K562 (cell line): ENCODE measurements at regions not wholly inside any gene's neighbourhood (a gene's known extent, or its start where the extent isn't known, plus 50 kb on each side); places are given as distances from the start of the nearest gene placed in this dataset.

Experiments
- ATAC-seq: fragments of 200-7000 bp; cut with Tn5 transposase; 3 replicates; pipeline ENCODE4 v1.9.1; 2020; ENCODE audit warnings: moderate library complexity
- BruUV-seq: library from RNA; stranded (reverse); fragments of 400-500 nt; replicated peaks from 2 replicates; lab custom pipeline; 2021; lab: Mats Ljungman, UMichigan
- CTCF ChIA-PET: fragments of 300-600 bp; formaldehyde crosslinking; extraction: SDS; loops from one replicate; lab custom pipeline; 2021; ENCODE audit warnings: low intra/inter-chr PET ratio; lab: Yijun Ruan, JAX
- POLR2A ChIA-PET: fragments of 300-600, 350-650 bp; sonication (Branson Sonifier 250); formaldehyde crosslinking; extraction: SDS; loops from one replicate; lab custom pipeline; 2021; ENCODE audit warnings: antibody characterized with exemption, inconsistent platforms; lab: Yijun Ruan, JAX
- DNase-seq, 4 experiments: peaks; one replicate each; pipeline versions ENCODE4 v3.0.0 to v3.0.0-alpha.2; 2011 to 2018; ENCODE audit warnings: low spot score in 3 of 4, mixed read lengths in 3 of 4; ENCODE audit errors: extremely low read depth in 1 of 4
- FAIRE-seq: peaks from 2 replicates; lab custom pipeline; 2011; peaks lifted over from hg19 to GRCh38; lab: Jason Lieb, UNC
- H2AFZ ChIP-seq: 2 replicates; pipeline ENCODE4 v1.6.0; 2011; ENCODE audit warnings: low read depth, low read length, control low read depth, inconsistent platforms
- H3K27ac ChIP-seq: fragments of 200-600 bp; 3 replicates; pipeline ENCODE4 v1.8.0; 2011; ENCODE audit warnings: low read depth, mild to moderate bottlenecking, control low read depth, inconsistent platforms, low read length, moderate library complexity, mixed read lengths; ENCODE audit errors: extremely low read depth
- H3K27me3 ChIP-seq, 2 experiments: fragments of 300-600 bp in 1 of 2; 2 replicates in 1 of 2; 3 replicates in 1 of 2; pipeline versions ENCODE4 v1.6.0 to v1.8.0; 2011; ENCODE audit warnings: inconsistent platforms in 2 of 2, low read length in 2 of 2, mild to moderate bottlenecking in 1 of 2, mixed read lengths in 1 of 2, moderate library complexity in 1 of 2; ENCODE audit not compliant: control insufficient read depth in 2 of 2, insufficient read depth in 2 of 2
- H3K36me3 ChIP-seq: fragments of 300-600 bp; 3 replicates; pipeline ENCODE4 v1.8.0; 2011; ENCODE audit warnings: mild to moderate bottlenecking, low read length, inconsistent platforms; ENCODE audit not compliant: control insufficient read depth, insufficient read depth
- H3K4me1 ChIP-seq, 2 experiments: fragments of 200-600 bp in 1 of 2; replicated peaks in 1 of 2; 2 replicates in 1 of 2; 3 replicates in 1 of 2; pipeline versions ENCODE4 v1.5.1 to v1.8.0; 2011; ENCODE audit warnings: inconsistent platforms in 2 of 2, low read length in 2 of 2, mild to moderate bottlenecking in 1 of 2, mixed read lengths in 1 of 2, moderate library complexity in 1 of 2; ENCODE audit not compliant: control insufficient read depth in 2 of 2, insufficient read depth in 2 of 2
- H3K4me2 ChIP-seq: 2 replicates; pipeline ENCODE4 v1.6.1; 2011; ENCODE audit warnings: low read length, control low read depth, inconsistent platforms, mixed read lengths; ENCODE audit not compliant: insufficient read depth
- H3K4me3 ChIP-seq: fragments of 200-600 bp; sonication (generic), shearing (Covaris generic); 2 replicates; pipeline ENCODE4 v1.5.1; 2016; ENCODE audit warnings: control low read depth, inconsistent platforms
- H3K79me2 ChIP-seq: fragments of 200-600 bp; 3 replicates; pipeline ENCODE4 v1.8.0; 2011; ENCODE audit warnings: low read length, inconsistent platforms; ENCODE audit not compliant: control insufficient read depth, insufficient read depth
- H3K9ac ChIP-seq, 2 experiments: 2 replicates each; pipeline versions ENCODE4 v1.6.0 to v1.6.1; 2011; ENCODE audit warnings: low read depth in 2 of 2, low read length in 2 of 2, control low read depth in 1 of 2, inconsistent platforms in 1 of 2, mild to moderate bottlenecking in 1 of 2, mixed read lengths in 1 of 2; ENCODE audit not compliant: insufficient read depth in 1 of 2
- H3K9me1 ChIP-seq: one replicate; pipeline ENCODE4 v1.6.0; 2011; ENCODE audit warnings: inconsistent platforms, mild to moderate bottlenecking, low read length, moderate library complexity; ENCODE audit not compliant: control insufficient read depth, insufficient read depth
- H3K9me3 ChIP-seq: replicated peaks from 2 replicates; pipeline ENCODE4 v1.5.1; 2011; ENCODE audit warnings: low read depth, low read length, inconsistent platforms; ENCODE audit not compliant: control insufficient read depth, insufficient read depth
- H4K20me1 ChIP-seq: replicated peaks from 2 replicates; pipeline ENCODE4 v1.6.1; 2011; ENCODE audit warnings: low read length, inconsistent platforms, mixed read lengths; ENCODE audit not compliant: control insufficient read depth, insufficient read depth
- HDAC1 ChIP-seq, 2 experiments: fragments of 450-650 bp; IDR thresholded peaks; 2 replicates each; pipeline ENCODE4 v1.6.1; 2016 to 2017; ENCODE audit warnings: inconsistent platforms in 1 of 2, mild to moderate bottlenecking in 1 of 2, moderate library complexity in 1 of 2
- PHF20 ChIP-seq: fragments of 450-650 bp; IDR thresholded peaks from 2 replicates; pipeline ENCODE4 v1.6.1; 2018; ENCODE audit not compliant: partially characterized antibody
- RBM22 ChIP-seq: fragments of 200-400 bp; formaldehyde crosslinking; IDR thresholded peaks from 2 replicates; pipeline ENCODE4 v1.6.1; 2018; ENCODE audit warnings: low read length, low read depth; ENCODE audit not compliant: poor library complexity, severe bottlenecking
- SIRT6 ChIP-seq: IDR thresholded peaks from one replicate; pipeline ENCODE4 v1.6.1; 2012; ENCODE audit warnings: low read depth, mild to moderate bottlenecking, control low read depth, inconsistent platforms, low read length, moderate library complexity
- TRIM25 ChIP-seq: fragments of 450-650 bp; IDR thresholded peaks from 2 replicates; pipeline ENCODE4 v1.7.0; 2016; ENCODE audit warnings: borderline replicate concordance
- ZC3H11A ChIP-seq: IDR thresholded peaks from 2 replicates; pipeline ENCODE4 v1.6.1; 2012; ENCODE audit warnings: low read depth, low read length, improper control_type of control experiment
- ZNF143 ChIP-seq: sonication (generic); formaldehyde crosslinking; IDR thresholded peaks from 2 replicates; pipeline ENCODE4 v1.9.0; 2022; ENCODE audit warnings: mild to moderate bottlenecking, missing genetic modification reagents
- ZNF780A ChIP-seq: fragments of 250-450 bp; sonication (Bioruptor Pico); IDR thresholded peaks from 2 replicates; pipeline ENCODE4 v1.5.0; 2021; ENCODE audit warnings: mild to moderate bottlenecking
- WGBS: fragments of 100-300 bp; shearing (Covaris generic); methylation state at CpG from one replicate; pipeline ENCODE4 v1.1.6; 2016; ENCODE audit warnings: low coverage, mixed read lengths; ENCODE audit not compliant: insufficient coverage; ENCODE audit errors: missing lambda C conversion rate; 5-methylcytosine and 5-hydroxymethylcytosine counted together
- in situ Hi-C: fragments of 300-500 bp; cut with MboI; formaldehyde crosslinking; loops from 4 replicates; pipeline ENCODE4 v1.15.0; 2018; ENCODE audit warnings: inconsistent platforms, mixed read lengths
- intact Hi-C: fragments of 100-400 bp; cut with micrococcal nuclease; formaldehyde crosslinking; loops from 2 replicates; pipeline ENCODE4 v1.14.2; 2022
- TF ChIP-seq, protein P1 (sequence below): fragments of 250-450 bp; sonication (Bioruptor Pico); IDR thresholded peaks from 2 replicates; pipeline ENCODE4 v1.5.1; 2021; ENCODE audit warnings: mild to moderate bottlenecking
- TF ChIP-seq, protein P2 (sequence below): fragments of 250-450 bp; sonication (Bioruptor Pico); IDR thresholded peaks from 2 replicates; pipeline ENCODE4 v1.5.0; 2021
- TF ChIP-seq, protein P3 (sequence below): fragments of 250-450 bp; sonication (Bioruptor Pico); IDR thresholded peaks from 2 replicates; pipeline ENCODE4 v1.9.0; 2021; ENCODE audit warnings: mild to moderate bottlenecking
- TF ChIP-seq, protein P4 (sequence below): sonication (generic); formaldehyde crosslinking; IDR thresholded peaks from 2 replicates; pipeline ENCODE4 v1.8.1; 2022; ENCODE audit warnings: missing genetic modification reagents

DNA sequence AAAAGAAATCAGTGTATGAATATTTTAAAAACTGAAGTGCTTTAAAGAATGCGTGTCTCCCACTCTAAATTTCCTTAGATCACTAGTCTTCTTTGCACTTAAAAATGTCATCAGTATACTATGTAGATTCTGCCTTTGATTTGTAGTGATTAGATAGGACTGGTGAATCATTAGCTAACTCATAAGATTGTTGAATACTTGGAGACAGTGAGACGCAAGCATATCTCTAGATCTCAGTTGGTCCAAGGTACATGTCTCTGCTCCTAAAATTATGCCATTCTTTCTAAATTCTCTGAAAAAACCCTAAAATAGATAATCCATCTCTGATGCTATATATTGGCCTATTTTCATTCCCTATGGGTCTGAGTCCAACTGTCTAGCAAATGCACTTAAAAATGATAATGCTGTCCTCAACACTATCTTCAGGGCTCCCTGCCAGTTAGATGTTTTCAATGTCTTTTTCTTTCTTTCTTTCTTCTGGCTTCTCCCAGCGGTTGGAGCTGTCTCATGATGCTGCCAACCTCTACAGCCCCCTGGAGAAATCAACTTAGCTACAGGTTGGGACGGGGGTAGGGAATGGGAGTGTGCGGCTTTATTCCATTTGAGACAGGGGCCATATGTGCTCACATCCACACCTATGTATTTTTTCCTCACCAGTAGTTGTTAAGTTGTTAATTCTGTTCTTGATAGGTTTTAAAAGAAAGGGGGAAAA lies 301.0 kb downstream of the NDFIP2 start:
- ATAC-seq (no peak), FAIRE-seq (no peak), DNase-seq (no peak)
- H3K4me2 ChIP-seq, result no peak overlapping the region
- no peak overlapping the region for H3K9ac ChIP-seq
- no peaks in the 10 kb centered on the region for H3K36me3 ChIP-seq
- BruUV-seq, result no TSS peak
- no peak overlapping the region for H2AFZ ChIP-seq
- 3% methylated on average over 3 of the region's 5 CpGs for WGBS
- H3K9me3 ChIP-seq, result no peaks in the 10 kb centered on the region
- no peaks in the 10 kb centered on the region for H3K27me3 ChIP-seq
- in situ Hi-C loops, result no loop called here
- POLR2A ChIA-PET, result no interaction called here
- no peaks in the 10 kb centered on the region for H3K9me1 ChIP-seq
- H3K4me3 ChIP-seq, result no peak overlapping the region
- intact Hi-C loops, result no loop called here
- TF ChIP-seq, protein P1, sequence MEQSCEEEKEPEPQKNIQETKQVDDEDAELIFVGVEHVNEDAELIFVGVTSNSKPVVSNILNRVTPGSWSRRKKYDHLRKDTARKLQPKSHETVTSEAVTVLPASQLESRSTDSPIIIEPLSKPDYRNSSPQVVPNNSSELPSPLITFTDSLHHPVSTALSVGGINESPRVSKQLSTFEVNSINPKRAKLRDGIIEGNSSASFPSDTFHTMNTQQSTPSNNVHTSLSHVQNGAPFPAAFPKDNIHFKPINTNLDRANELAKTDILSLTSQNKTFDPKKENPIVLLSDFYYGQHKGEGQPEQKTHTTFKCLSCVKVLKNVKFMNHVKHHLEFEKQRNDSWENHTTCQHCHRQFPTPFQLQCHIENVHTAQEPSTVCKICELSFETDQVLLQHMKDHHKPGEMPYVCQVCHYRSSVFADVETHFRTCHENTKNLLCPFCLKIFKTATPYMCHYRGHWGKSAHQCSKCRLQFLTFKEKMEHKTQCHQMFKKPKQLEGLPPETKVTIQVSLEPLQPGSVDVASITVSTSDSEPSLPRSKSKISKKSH (CRISPR knock-in tag), result no peak
- TF ChIP-seq ZNF143 (CRISPR knock-in tag) (no peak), TRIM25 (no peak), HDAC1 (IDR thresholded peaks at IDR 0.05) (no peak), RBM22 (no peak), ZC3H11A (no peak), PHF20 (no peak), SIRT6 (no peak), ZNF780A (CRISPR knock-in tag) (no peak)
- TF ChIP-seq, protein P2, sequence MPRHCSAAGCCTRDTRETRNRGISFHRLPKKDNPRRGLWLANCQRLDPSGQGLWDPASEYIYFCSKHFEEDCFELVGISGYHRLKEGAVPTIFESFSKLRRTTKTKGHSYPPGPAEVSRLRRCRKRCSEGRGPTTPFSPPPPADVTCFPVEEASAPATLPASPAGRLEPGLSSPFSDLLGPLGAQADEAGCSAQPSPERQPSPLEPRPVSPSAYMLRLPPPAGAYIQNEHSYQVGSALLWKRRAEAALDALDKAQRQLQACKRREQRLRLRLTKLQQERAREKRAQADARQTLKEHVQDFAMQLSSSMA (CRISPR knock-in tag), result no peak
- TF ChIP-seq, protein P3, sequence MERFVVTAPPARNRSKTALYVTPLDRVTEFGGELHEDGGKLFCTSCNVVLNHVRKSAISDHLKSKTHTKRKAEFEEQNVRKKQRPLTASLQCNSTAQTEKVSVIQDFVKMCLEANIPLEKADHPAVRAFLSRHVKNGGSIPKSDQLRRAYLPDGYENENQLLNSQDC (CRISPR knock-in tag), result no peak
- TF ChIP-seq, protein P4, sequence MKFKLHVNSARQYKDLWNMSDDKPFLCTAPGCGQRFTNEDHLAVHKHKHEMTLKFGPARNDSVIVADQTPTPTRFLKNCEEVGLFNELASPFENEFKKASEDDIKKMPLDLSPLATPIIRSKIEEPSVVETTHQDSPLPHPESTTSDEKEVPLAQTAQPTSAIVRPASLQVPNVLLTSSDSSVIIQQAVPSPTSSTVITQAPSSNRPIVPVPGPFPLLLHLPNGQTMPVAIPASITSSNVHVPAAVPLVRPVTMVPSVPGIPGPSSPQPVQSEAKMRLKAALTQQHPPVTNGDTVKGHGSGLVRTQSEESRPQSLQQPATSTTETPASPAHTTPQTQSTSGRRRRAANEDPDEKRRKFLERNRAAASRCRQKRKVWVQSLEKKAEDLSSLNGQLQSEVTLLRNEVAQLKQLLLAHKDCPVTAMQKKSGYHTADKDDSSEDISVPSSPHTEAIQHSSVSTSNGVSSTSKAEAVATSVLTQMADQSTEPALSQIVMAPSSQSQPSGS (CRISPR knock-in tag), result no peak
- TF ChIP-seq, all 486 proteins: peak for 0
- CTCF ChIA-PET, result no interaction called here
- no peaks in the 10 kb centered on the region for H4K20me1 ChIP-seq
- no peak overlapping the region for H3K27ac ChIP-seq
- H3K4me1 ChIP-seq, result no peaks in the 10 kb centered on the region
- no peaks in the 10 kb centered on the region for H3K79me2 ChIP-seq
